Uterus (tissue), 2 donors: ENCODE measurements at regions not wholly inside any gene's neighbourhood (a gene's known extent, or its start where the extent isn't known, plus 50 kb on each side); places are given as distances from the start of the nearest gene placed in this dataset.
"Not testable (repeated sequence)": the region's sequence is repeated elsewhere in the genome, so short reads cannot be mapped to it uniquely, and the experiment has no call there.

Source experiments
- CTCF ChIP-seq, 4 experiments: fragments of 200-600 bp in 2 of 4; fragments of 450-650 bp in 2 of 4; sonication (generic) in 2 of 4; IDR thresholded peaks; one replicate each; pipeline ENCODE4 v1.5.1; 2016 to 2019; ENCODE audit warnings: antibody characterized with exemption in 4 of 4, mild to moderate bottlenecking in 2 of 4, moderate library complexity in 1 of 4
- POLR2A ChIP-seq, 2 donors: fragments of 450-650 bp; IDR thresholded peaks; one replicate each; pipeline ENCODE4 v1.6.1; 2016; ENCODE audit warnings: antibody characterized with exemption in 2 of 2, mild to moderate bottlenecking in 1 of 2, moderate library complexity in 1 of 2

GRCh38 chr5:21483790-21484497, 1369.2 kb downstream of the CDH12 start:
- not testable (repeated sequence) for TF ChIP-seq CTCF, POLR2A (IDR thresholded peaks at IDR 0.05)
